ENCODE measurements at regions not wholly inside any gene's neighbourhood (a gene's known extent, or its start where the extent isn't known, plus 50 kb on each side); places are given as distances from the start of the nearest gene placed in this dataset.

GRCh38 chr4:189029976-189030504, 890.8 kb downstream of the TRIML1 start:
- in situ Hi-C loops (cut with MboI; ENCODE audit: low sequenced_read_pairs, unreplicated experiment): no loop called here
- DNase-seq (ENCODE audit: low spot score): no peak
- TF ChIP-seq, protein P1, sequence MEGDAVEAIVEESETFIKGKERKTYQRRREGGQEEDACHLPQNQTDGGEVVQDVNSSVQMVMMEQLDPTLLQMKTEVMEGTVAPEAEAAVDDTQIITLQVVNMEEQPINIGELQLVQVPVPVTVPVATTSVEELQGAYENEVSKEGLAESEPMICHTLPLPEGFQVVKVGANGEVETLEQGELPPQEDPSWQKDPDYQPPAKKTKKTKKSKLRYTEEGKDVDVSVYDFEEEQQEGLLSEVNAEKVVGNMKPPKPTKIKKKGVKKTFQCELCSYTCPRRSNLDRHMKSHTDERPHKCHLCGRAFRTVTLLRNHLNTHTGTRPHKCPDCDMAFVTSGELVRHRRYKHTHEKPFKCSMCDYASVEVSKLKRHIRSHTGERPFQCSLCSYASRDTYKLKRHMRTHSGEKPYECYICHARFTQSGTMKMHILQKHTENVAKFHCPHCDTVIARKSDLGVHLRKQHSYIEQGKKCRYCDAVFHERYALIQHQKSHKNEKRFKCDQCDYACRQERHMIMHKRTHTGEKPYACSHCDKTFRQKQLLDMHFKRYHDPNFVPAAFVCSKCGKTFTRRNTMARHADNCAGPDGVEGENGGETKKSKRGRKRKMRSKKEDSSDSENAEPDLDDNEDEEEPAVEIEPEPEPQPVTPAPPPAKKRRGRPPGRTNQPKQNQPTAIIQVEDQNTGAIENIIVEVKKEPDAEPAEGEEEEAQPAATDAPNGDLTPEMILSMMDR (IDR thresholded peaks at IDR 0.05; ENCODE audit: borderline replicate concordance, control extremely low read depth, extremely low read depth, insufficient read depth, missing control alignments): no peak

DNA sequence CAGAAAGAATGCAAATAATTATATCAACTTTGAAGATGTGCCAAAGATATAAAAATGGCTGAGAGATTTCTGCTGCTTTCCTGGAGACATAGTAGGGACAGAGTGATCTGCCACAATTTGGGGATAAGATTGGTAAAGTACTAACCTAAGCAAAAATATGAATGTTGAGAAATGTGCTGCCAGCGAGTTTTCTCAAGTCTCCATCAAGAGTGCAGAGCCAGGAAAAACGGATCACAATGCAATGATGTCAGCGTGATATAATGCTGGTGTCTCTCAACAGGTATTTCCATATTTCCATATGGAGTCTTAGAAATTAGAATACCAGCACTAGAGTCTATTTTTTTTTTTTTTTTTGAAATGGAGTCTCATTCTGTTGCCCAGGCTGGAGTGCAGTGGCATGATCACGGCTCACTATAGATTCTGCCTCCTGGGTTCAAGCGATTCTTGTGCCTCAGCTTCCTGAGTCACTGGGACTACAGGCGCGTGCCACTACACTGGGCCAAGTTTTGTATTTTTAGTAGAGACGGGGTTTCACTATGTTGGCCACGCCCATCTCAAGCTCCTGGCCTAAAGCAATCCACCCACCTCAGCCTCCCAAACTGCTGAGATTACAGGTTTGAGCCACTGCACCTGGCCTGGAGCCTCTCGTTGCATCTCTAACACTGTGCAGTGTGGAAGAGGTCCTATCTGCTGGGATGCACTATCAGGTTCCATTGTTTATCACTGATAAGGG, 893.5 kb downstream of the TRIML1 start:
- in situ Hi-C loops (cut with MboI; ENCODE audit: low sequenced_read_pairs, unreplicated experiment): no loop called here
- TF ChIP-seq, protein P1 (IDR thresholded peaks at IDR 0.05; ENCODE audit: borderline replicate concordance, control extremely low read depth, extremely low read depth, insufficient read depth, missing control alignments): no peak

GRCh38 chr4:189033801-189034347, 894.6 kb downstream of the TRIML1 start:
- TF ChIP-seq, protein P1 (IDR thresholded peaks at IDR 0.05; ENCODE audit: borderline replicate concordance, control extremely low read depth, extremely low read depth, insufficient read depth, missing control alignments): no peak
- in situ Hi-C loops (cut with MboI; ENCODE audit: low sequenced_read_pairs, unreplicated experiment): no loop called here
- DNase-seq (ENCODE audit: low spot score): no peak

More for the DNA sequence above, 893.5 kb downstream of the TRIML1 start:
- DNase-seq (ENCODE audit: low spot score): no peak

GRCh38 chr4:189035091-189035490, 895.9 kb downstream of the TRIML1 start:
- TF ChIP-seq, protein P1 (IDR thresholded peaks at IDR 0.05; ENCODE audit: borderline replicate concordance, control extremely low read depth, extremely low read depth, insufficient read depth, missing control alignments): no peak
- DNase-seq (ENCODE audit: low spot score): no peak
- in situ Hi-C loops (cut with MboI; ENCODE audit: low sequenced_read_pairs, unreplicated experiment): no loop called here

DNA sequence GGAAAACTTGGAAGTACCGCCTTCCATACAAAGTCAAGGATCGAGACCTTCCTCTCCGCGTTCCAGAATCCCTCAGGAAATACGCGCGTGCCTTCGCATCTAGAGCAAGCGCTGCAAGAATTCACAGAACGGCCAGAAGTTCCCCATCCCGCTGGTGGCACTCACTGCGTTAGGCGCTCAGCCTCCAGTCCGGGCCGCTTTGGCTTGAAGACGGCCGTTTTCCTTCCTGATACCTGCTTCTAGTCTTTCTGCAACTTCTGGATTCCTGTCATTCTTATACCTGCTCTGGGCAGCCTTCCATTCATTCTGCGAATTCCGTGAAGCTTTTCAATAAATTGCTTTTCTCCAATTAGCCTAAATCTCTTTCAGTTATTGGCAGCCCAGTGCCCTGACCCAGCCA, 896.4 kb downstream of the TRIML1 start:
- TF ChIP-seq, protein P1 (IDR thresholded peaks at IDR 0.05; ENCODE audit: borderline replicate concordance, control extremely low read depth, extremely low read depth, insufficient read depth, missing control alignments): no peak
- no peak for DNase-seq (ENCODE audit: low spot score)
- in situ Hi-C loops (cut with MboI; ENCODE audit: low sequenced_read_pairs, unreplicated experiment): no loop called here

DNA sequence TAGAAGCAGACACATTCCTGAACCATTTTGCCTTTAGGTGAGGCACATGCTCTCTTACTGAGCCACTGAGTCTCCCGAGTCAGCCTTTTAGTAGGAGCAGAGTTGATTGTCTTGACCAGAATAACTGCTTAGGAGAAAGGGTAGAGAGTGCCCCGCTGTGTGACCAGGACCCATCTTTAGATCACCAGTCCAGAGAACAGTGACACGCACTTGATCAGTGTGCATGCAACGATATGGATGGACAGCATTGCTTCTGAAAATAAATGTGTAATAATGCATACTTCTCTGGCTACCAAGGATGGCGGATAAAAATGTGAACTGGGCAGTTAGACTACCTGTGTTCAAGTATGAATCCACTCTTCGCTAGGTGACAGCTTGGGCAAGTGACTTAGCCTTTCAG, 897.7 kb downstream of the TRIML1 start:
- TF ChIP-seq, protein P1 (IDR thresholded peaks at IDR 0.05; ENCODE audit: borderline replicate concordance, control extremely low read depth, extremely low read depth, insufficient read depth, missing control alignments): no peak
- no peak for DNase-seq (ENCODE audit: low spot score)
- in situ Hi-C loops (cut with MboI; ENCODE audit: low sequenced_read_pairs, unreplicated experiment): no loop called here
